NCI-H446 treated with DMSO at 0.1 percent for 48 hours (cell line): ENCODE measurements at regions not wholly inside any gene's neighbourhood (a gene's known extent, or its start where the extent isn't known, plus 50 kb on each side); places are given as distances from the start of the nearest gene placed in this dataset.

Experiments used
- DNase-seq: peaks from one replicate; lab custom pipeline; 2025; lab: John Stamatoyannopoulos, UW

- no peak for DNase-seq
Observed at GRCh38 chr6:65814071-65814470, 107.0 kb upstream of the EYS start.

GRCh38 chr6:65803186-65803585 is 96.2 kb upstream of the EYS start:
- no peak for DNase-seq

DNA sequence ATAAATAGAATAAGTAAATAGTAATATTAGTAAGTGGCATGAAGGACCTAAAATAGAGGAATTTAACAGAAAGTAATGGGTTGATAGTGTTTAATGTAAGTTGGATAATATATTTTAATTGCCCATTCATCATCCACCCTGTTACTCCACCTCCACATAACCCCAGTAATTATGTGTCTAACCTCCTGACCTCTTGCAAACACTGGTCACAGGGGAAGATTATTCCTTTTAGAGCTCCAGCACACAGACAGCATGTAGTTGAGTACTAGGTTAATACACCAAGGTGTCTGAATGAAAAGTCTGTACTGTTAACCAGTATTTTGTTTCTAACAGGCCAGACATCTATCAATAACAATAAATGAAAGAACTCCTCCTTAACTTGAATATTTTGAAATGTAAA is 92.4 kb upstream of the EYS start:
- DNase-seq: no peak

DNA sequence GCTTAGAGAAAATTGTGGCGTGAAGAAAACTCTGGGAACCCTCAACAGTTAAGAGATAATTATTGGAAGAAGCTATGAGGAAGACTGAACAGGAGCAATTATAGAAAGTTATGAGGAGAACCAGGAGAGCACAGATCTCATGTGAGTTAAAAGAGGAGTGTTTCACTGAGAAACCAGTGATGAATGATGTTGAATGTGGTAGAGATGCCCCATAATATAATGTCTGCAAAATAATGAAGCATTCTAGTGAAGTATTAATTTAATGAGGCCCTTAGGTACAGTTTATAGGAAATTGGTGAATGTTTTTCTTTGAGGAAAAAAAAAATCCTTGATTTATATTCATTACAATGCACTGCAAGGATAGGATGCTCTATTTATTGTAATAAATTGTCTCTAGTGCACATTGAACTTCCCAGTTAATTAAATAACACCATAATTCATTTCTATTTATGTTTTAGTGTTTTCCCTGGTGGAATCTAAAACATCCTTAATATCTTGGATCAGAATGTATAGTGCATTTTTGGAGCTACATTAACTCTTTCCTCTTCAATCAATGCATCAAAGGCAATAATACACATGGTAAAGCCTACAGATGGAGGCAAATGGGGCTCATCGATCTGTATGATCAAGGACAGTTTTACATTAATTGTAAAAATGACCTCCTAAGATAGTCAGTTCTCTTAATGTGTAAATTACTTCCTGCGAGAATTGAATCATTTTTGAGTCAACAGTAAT is 91.4 kb upstream of the EYS start:
- DNase-seq: no peak

GRCh38 chr6:65790666-65791065 is 83.6 kb upstream of the EYS start:
- DNase-seq: no peak

- DNase-seq: no peak
Observed at GRCh38 chr6:65787787-65788186, 80.8 kb upstream of the EYS start.

DNA sequence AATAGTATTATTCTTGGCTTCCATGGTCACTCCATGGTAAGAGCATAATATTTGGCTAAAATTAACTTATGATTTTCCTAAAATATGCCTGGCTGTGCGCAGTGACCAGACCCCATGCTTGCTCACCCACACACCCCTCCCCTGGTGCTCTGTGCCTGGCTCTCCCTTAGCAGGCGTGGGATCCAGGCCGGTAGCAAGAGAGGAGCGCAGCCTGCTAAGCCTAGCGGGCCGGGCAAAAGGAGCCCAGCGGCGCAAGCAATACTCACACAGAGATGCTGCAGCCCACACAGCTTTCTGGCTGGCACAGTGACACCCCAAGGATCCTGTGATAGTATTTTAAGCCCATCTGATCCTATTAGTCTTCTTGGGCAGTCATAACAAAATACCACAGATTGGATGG is 79.8 kb upstream of the EYS start:
- no peak for DNase-seq

DNA sequence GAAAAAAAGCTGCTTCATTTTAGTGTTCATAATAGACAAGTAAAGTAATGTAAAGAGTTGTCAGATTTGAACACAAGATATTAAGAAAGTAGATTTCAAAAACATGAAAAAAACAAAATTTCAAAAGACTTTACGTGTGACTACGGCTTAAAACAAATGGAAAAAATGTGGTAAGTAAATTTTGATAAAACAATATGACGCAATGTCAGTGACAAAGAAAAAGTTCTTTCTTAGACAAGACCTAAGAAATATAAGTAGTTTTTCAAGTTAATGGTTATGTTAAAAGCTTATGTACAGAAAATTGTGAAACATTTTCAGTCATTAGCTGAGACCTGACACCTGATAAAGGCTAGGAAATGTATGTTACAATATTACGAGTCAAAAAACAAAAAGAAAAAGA is 73.7 kb upstream of the EYS start:
- no peak for DNase-seq

GRCh38 chr6:65776332-65776731 is 69.3 kb upstream of the EYS start:
- no peak for DNase-seq

DNA sequence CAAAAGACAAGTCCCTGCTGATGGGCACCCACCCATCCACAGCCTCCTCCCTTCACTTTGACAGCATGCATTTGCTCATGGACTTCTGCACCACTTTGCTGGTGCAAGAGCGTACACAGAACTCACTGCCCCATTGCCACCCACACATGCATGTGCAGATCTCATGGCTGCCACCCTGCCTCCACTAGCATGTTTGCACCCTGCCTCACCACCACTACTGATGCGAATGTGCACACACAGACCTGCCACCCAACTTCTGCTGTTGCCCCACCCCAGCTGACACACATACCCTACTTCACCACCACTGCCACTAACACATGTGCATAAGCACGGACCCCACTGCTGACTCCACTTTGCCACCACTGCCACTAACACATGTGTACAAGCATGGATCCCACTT is 64.9 kb upstream of the EYS start:
- DNase-seq: no peak

- no peak for DNase-seq
Observed at GRCh38 chr6:65761890-65762289, 54.9 kb upstream of the EYS start.

GRCh38 chr6:65760285-65760684 is 53.3 kb upstream of the EYS start:
- no peak for DNase-seq
